ENCODE measurements at regions not wholly inside any gene's neighbourhood (a gene's known extent, or its start where the extent isn't known, plus 50 kb on each side); places are given as distances from the start of the nearest gene placed in this dataset.

GRCh38 chr4:137278431-137278830, 253.9 kb downstream of the PCDH18 start:
- H3K4me1 ChIP-seq (ENCODE audit: control insufficient read depth, insufficient read depth, low read length) = no peaks in the 10 kb centered on the region
- intact Hi-C loops (cut with micrococcal nuclease; ENCODE audit: unreplicated experiment) = no loop called here
- H3K27me3 ChIP-seq (ENCODE audit: control insufficient read depth, insufficient read depth, low read length) = no peaks in the 10 kb centered on the region
- H3K36me3 ChIP-seq (ENCODE audit: control insufficient read depth, insufficient read depth, low read length) = no peaks in the 10 kb centered on the region
- no peaks in the 10 kb centered on the region for H3K9me3 ChIP-seq (ENCODE audit: control insufficient read depth, insufficient read depth, low read depth, low read length)
- H3K27ac ChIP-seq (ENCODE audit: low read length) = no peak overlapping the region
- in situ Hi-C loops (cut with HindIII; ENCODE audit: low pct_unique_long_range_greater_than_20kb, low sequenced_read_pairs) = no loop called here
- ChIA-PET POLR2A (no interaction called here), CTCF (no interaction called here)
- no TSS peak for BruUV-seq (replicated peaks)
- DNase-seq (ENCODE audit: low read depth, low spot score) = no peak
- TF ChIP-seq REST (IDR thresholded peaks at IDR 0.05; ENCODE audit: insufficient read depth in 1 of 2, low read depth in 2 of 2, low read length in 1 of 2) (no peak), SIN3A (IDR thresholded peaks at IDR 0.05; ENCODE audit: borderline replicate concordance, insufficient read depth, low read depth, low read length) (no peak), TCF7L2 (IDR thresholded peaks at IDR 0.05; ENCODE audit: low read depth, low read length) (no peak), POLR2AphosphoS5 (IDR thresholded peaks at IDR 0.05; ENCODE audit: low read depth, low read length) (no peak), CTCF (IDR thresholded peaks at IDR 0.05) (no peak)
- no peak overlapping the region for H3K4me3 ChIP-seq (ENCODE audit: low read depth in 2 of 2, low read length in 2 of 2)
- ATAC-seq = no peak

GRCh38 chr4:137274404-137274803, 257.9 kb downstream of the PCDH18 start:
- DNase-seq (ENCODE audit: low read depth, low spot score) (no peak), ATAC-seq (no peak)
- Histone ChIP-seq H3K36me3 (ENCODE audit: control insufficient read depth, insufficient read depth, low read length) (no peaks in the 10 kb centered on the region), H3K9me3 (ENCODE audit: control insufficient read depth, insufficient read depth, low read depth, low read length) (no peaks in the 10 kb centered on the region), H3K27me3 (ENCODE audit: control insufficient read depth, insufficient read depth, low read length) (no peaks in the 10 kb centered on the region), H3K4me1 (ENCODE audit: control insufficient read depth, insufficient read depth, low read length) (no peaks in the 10 kb centered on the region), H3K4me3 (ENCODE audit: low read depth in 2 of 2, low read length in 2 of 2) (no peak overlapping the region), H3K27ac (ENCODE audit: low read length) (no peak overlapping the region)
- TF ChIP-seq REST (IDR thresholded peaks at IDR 0.05; ENCODE audit: insufficient read depth in 1 of 2, low read depth in 2 of 2, low read length in 1 of 2) (no peak), POLR2AphosphoS5 (IDR thresholded peaks at IDR 0.05; ENCODE audit: low read depth, low read length) (no peak), SIN3A (IDR thresholded peaks at IDR 0.05; ENCODE audit: borderline replicate concordance, insufficient read depth, low read depth, low read length) (no peak), TCF7L2 (IDR thresholded peaks at IDR 0.05; ENCODE audit: low read depth, low read length) (no peak), CTCF (IDR thresholded peaks at IDR 0.05) (no peak)
- BruUV-seq (replicated peaks) = no TSS peak
- ChIA-PET CTCF (no interaction called here), POLR2A (no interaction called here)
- in situ Hi-C loops (cut with HindIII; ENCODE audit: low pct_unique_long_range_greater_than_20kb, low sequenced_read_pairs) = no loop called here
- intact Hi-C loops (cut with micrococcal nuclease; ENCODE audit: unreplicated experiment) = no loop called here

Data from Panc1 (cell line).